GM19468 (cell line): ENCODE measurements at regions not wholly inside any gene's neighbourhood (a gene's known extent, or its start where the extent isn't known, plus 50 kb on each side); places are given as distances from the start of the nearest gene placed in this dataset.
"Not testable (repeated sequence)": the region's sequence is repeated elsewhere in the genome, so short reads cannot be mapped to it uniquely, and the experiment has no call there.

Experiments used
- ATAC-seq: cut with Tn5 transposase; IDR thresholded peaks from one replicate; pipeline ENCODE4 v1.9.1; 2021; ENCODE audit warnings: mild to moderate bottlenecking, moderate library complexity, moderate number of reproducible peaks; ENCODE audit not compliant: unreplicated experiment; ENCODE audit errors: extremely low read depth

DNA sequence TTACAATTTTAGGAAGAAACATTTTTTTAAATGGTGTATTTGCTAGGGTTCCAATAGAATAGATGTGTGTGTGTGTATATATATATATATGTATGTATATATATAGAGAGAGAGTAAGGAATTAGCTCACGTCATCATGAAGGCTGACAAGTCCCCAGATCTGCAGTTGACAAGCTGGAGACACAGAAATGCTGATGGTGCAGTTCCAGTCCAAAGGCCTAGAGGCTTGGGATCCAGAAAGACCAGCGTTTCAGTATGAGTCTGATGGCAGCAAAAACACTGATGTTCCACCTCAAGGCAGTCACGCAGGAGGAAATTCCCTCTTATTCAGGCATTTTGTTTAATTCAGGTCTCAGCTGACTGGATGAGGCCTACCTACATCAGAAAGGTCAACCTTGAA lies 386.8 kb downstream of the PTH2R start:
- ATAC-seq, result no peak

- no peak for ATAC-seq
Observed at GRCh38 chr2:208794288-208794975, 387.8 kb downstream of the PTH2R start.

GRCh38 chr2:208798698-208799097 lies 392.1 kb downstream of the PTH2R start:
- no peak for ATAC-seq

GRCh38 chr2:208799397-208799796 lies 392.8 kb downstream of the PTH2R start:
- no peak for ATAC-seq

DNA sequence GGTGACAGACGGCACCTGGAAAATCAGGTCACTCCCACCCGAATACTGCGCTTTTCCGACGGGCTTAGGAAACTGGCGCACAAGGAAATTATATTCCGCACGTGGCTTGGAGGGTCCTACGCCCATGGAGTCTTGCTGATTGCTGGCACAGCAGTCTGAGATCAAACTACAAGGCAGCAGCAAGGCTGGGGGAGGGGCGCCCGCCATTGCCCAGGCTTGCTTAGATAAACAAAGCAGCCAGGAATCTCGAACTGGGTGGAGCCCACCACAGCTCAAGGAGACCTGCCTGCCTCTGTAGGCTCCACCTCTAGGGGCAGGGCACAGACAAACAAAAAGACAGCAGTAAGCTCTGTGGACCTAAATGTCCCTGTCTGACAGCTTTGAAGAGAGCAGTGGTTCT lies 394.3 kb downstream of the PTH2R start:
- not testable (repeated sequence) for ATAC-seq

- ATAC-seq, result no peak
Observed at GRCh38 chr2:208807756-208808155, 401.2 kb downstream of the PTH2R start.

GRCh38 chr2:208811885-208812284 lies 405.3 kb downstream of the PTH2R start:
- not testable (repeated sequence) for ATAC-seq

DNA sequence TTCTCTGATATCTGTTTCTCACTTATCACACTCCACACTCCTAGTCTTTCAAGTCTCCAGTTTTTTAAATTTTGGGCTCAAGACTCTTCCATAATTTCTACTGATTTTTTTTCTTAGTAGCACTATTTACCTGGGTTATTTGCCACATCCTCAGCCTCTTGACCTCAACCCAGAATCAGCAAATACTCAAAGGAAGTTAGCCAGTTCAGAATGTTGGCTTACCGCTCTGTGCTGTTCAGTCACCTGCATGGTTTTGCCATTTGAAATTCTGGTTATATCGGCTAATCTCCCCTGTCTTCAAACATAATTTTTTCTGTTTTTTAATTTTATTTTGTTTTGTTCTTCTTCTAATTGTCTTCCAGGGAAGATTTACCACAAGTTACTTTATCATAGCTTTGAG lies 412.6 kb downstream of the PTH2R start:
- no peak for ATAC-seq

GRCh38 chr2:208820014-208820688 lies 413.6 kb downstream of the PTH2R start:
- no peak for ATAC-seq

GRCh38 chr2:208827109-208827508 lies 420.5 kb downstream of the PTH2R start:
- no peak for ATAC-seq

- no peak for ATAC-seq
Observed at GRCh38 chr2:208827549-208828221, 421.1 kb downstream of the PTH2R start.

DNA sequence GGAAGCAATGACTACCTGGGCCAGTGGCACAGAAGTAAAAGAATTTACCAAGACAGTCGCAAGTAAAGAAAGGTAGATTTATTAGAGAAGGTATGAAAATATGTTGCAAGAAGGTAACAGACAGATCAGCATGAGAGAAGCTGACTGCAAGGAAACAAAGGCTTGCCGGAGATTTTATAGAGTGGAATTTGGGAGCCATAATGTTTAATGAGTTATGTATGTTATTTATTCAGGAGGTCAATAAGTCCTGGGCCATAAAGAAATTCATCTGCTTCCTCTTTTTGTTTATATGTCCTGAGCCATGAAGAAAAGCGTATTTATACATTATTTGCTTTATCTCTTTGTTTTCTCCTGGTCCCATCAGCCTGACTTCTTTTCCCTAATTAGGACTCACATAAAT lies 423.6 kb downstream of the PTH2R start:
- ATAC-seq, result no peak

DNA sequence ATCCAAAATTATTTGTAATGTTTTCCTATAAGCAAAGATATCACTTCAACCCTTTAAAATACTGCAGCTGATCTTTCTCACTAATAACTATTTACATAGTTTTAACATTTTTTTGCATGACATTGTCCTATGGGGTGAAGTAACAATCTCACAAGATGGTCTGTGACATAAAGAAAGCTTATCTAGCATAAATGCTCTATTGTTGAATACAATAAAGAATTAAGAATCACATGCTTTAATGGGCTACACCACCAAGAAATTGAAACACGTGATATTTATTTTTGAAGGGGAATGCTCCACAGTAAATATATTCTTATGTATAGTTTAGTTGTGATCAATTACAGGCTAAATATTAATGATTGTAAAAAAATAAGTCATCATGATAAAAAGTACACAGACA lies 441.1 kb downstream of the PTH2R start:
- no peak for ATAC-seq

- ATAC-seq, result no peak
Observed at GRCh38 chr2:208854717-208855116, 448.1 kb downstream of the PTH2R start.

- ATAC-seq, result no peak
Observed at GRCh38 chr2:208867374-208867773, 460.8 kb downstream of the PTH2R start.

- ATAC-seq, result no peak
Observed at GRCh38 chr2:208872591-208872990, 466.0 kb downstream of the PTH2R start.

GRCh38 chr2:208879666-208880065 lies 473.1 kb downstream of the PTH2R start:
- no peak for ATAC-seq

DNA sequence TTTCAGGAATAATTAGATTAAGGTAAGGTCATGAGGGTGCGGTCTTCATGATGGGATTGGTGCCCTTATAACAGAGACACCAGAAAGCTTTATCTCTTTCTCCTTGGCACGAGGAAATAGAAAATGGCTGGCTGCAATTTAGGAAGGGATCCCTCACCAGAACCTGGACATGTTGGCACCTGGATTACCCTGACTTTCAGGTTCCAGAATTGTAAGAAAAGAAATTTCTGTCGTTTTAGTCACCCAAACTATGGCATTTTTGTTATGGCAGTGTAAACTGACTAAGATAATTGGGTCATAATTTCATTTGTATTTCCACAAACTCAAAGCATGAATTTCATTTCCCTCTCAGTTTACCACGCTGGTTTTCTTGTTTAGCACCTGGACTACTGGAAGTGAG lies 473.6 kb downstream of the PTH2R start:
- no peak for ATAC-seq

- no peak for ATAC-seq
Observed at GRCh38 chr2:208890486-208890885, 483.9 kb downstream of the PTH2R start.

- no peak for ATAC-seq
Observed at GRCh38 chr2:208892203-208892602, 485.6 kb downstream of the PTH2R start.

DNA sequence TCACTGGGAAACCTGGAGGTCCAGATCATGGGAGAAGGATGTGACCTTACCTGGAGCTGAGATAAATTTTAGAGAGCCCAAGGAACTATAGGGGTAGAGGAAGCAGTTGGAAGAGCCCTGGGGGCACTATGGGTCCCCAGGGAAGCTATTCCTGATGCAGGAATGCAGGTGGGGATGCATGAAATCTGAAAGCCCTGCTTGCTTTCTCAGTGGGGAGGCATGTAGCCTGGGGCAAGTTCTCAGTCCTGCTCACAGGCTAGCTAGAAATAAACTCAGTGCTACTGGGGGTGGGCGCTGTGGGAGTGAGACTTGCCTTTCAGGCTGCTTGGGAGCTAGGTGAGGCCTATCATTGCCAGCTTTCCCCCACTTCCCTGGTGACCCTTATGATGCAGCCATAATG lies 499.7 kb downstream of the PTH2R start:
- no peak for ATAC-seq
